H9 (cell line): ENCODE measurements at regions not wholly inside any gene's neighbourhood (a gene's known extent, or its start where the extent isn't known, plus 50 kb on each side); places are given as distances from the start of the nearest gene placed in this dataset.

Experiments used
- DNase-seq: peaks from one replicate; pipeline ENCODE4 v3.0.0-alpha.2; 2017
- H2AFZ ChIP-seq: one replicate; pipeline ENCODE4 v1.6.1; 2013; ENCODE audit warnings: mild to moderate bottlenecking, low read length, control low read depth, moderate library complexity
- H2AK5ac ChIP-seq: 2 replicates; pipeline ENCODE4 v1.6.1; 2013; ENCODE audit warnings: low read length, control low read depth, mixed read lengths; ENCODE audit not compliant: insufficient read length
- H2BK120ac ChIP-seq: one replicate; pipeline ENCODE4 v1.6.1; 2013; ENCODE audit warnings: low read depth, mild to moderate bottlenecking, low read length, control low read depth, inconsistent platforms; ENCODE audit not compliant: poor library complexity, severe bottlenecking
- H2BK12ac ChIP-seq: 2 replicates; pipeline ENCODE4 v1.6.1; 2013; ENCODE audit warnings: low read length, control low read depth, mixed read lengths, low read depth; ENCODE audit not compliant: insufficient read length
- H2BK15ac ChIP-seq: 2 replicates; pipeline ENCODE4 v1.6.1; 2013; ENCODE audit warnings: low read depth, low read length, control low read depth
- H2BK20ac ChIP-seq: one replicate; pipeline ENCODE4 v1.6.1; 2013; ENCODE audit warnings: low read depth, mild to moderate bottlenecking, low read length, control low read depth, inconsistent platforms; ENCODE audit not compliant: poor library complexity, severe bottlenecking
- H2BK5ac ChIP-seq: 2 replicates; pipeline ENCODE4 v1.6.1; 2013; ENCODE audit warnings: low read length, control low read depth, mixed read lengths; ENCODE audit not compliant: insufficient read length
- H3K14ac ChIP-seq: 2 replicates; pipeline ENCODE4 v1.6.1; 2013; ENCODE audit warnings: low read length, control low read depth; ENCODE audit not compliant: insufficient read depth
- H3K18ac ChIP-seq: 2 replicates; pipeline ENCODE4 v1.6.1; 2013; ENCODE audit warnings: low read depth, mild to moderate bottlenecking, mixed read lengths, low read length, control low read depth; ENCODE audit not compliant: insufficient read length
- H3K23ac ChIP-seq: 2 replicates; pipeline ENCODE4 v1.6.1; 2013; ENCODE audit warnings: low read length, control low read depth, mixed read lengths, low read depth; ENCODE audit not compliant: insufficient read length
- H3K23me2 ChIP-seq: 2 replicates; pipeline ENCODE4 v1.6.1; 2013; ENCODE audit warnings: low read depth, mild to moderate bottlenecking, mixed read lengths, low read length, control low read depth; ENCODE audit not compliant: insufficient read length, poor library complexity, severe bottlenecking
- H3K27ac ChIP-seq: 2 replicates; pipeline ENCODE4 v1.5.1; 2013; ENCODE audit warnings: low read length, control low read depth, mixed read lengths, low read depth; ENCODE audit not compliant: insufficient read length
- H3K27me3 ChIP-seq: 2 replicates; pipeline ENCODE4 v1.6.1; 2013; ENCODE audit warnings: low read length, control low read depth, inconsistent platforms; ENCODE audit not compliant: insufficient read depth
- H3K4ac ChIP-seq: 2 replicates; pipeline ENCODE4 v1.6.1; 2013; ENCODE audit warnings: low read depth, mild to moderate bottlenecking, control low read depth, inconsistent platforms, low read length, moderate library complexity
- H3K4me1 ChIP-seq: 2 replicates; pipeline ENCODE4 v1.6.1; 2013; ENCODE audit warnings: low read length, control low read depth, inconsistent platforms; ENCODE audit not compliant: insufficient read depth
- H3K4me2 ChIP-seq: 2 replicates; pipeline ENCODE4 v1.6.1; 2013; ENCODE audit warnings: low read length, control low read depth, mixed read lengths; ENCODE audit not compliant: insufficient read length, insufficient read depth
- H3K56ac ChIP-seq: 2 replicates; pipeline ENCODE4 v1.6.1; 2013; ENCODE audit warnings: low read depth, mild to moderate bottlenecking, mixed read lengths, low read length, control low read depth; ENCODE audit not compliant: insufficient read length
- H3K79me1 ChIP-seq: 2 replicates; pipeline ENCODE4 v1.6.1; 2013; ENCODE audit warnings: low read depth, mild to moderate bottlenecking, moderate library complexity, low read length, control low read depth, inconsistent platforms; ENCODE audit not compliant: insufficient read depth, poor library complexity, severe bottlenecking
- H3K79me2 ChIP-seq: 2 replicates; pipeline ENCODE4 v1.6.1; 2013; ENCODE audit warnings: low read length, control low read depth, inconsistent platforms; ENCODE audit not compliant: insufficient read depth
- H3K9ac ChIP-seq: 2 replicates; pipeline ENCODE4 v1.6.1; 2013; ENCODE audit warnings: low read length, control low read depth, mixed read lengths; ENCODE audit not compliant: insufficient read length; ENCODE audit errors: extremely low read depth
- H3K9me3 ChIP-seq: one replicate; pipeline ENCODE4 v1.6.1; 2013; ENCODE audit warnings: low read depth, low read length, inconsistent platforms; ENCODE audit not compliant: control insufficient read depth
- H3T11ph ChIP-seq: one replicate; pipeline ENCODE4 v1.6.1; 2013; ENCODE audit warnings: mild to moderate bottlenecking, low read length, control low read depth, inconsistent platforms
- H4K20me1 ChIP-seq: one replicate; pipeline ENCODE4 v1.6.1; 2013; ENCODE audit not compliant: control insufficient read depth, insufficient read length, insufficient read depth
- H4K5ac ChIP-seq: 2 replicates; pipeline ENCODE4 v1.6.1; 2013; ENCODE audit warnings: low read depth, mild to moderate bottlenecking, mixed read lengths, low read length, control low read depth; ENCODE audit not compliant: insufficient read length
- H4K8ac ChIP-seq: replicated peaks from 2 replicates; pipeline ENCODE4 v1.6.1; 2013; ENCODE audit warnings: low read length, control low read depth, mixed read lengths, low read depth; ENCODE audit not compliant: insufficient read length
- H4K91ac ChIP-seq: 2 replicates; pipeline ENCODE4 v1.6.1; 2013; ENCODE audit warnings: low read depth, mild to moderate bottlenecking, moderate library complexity, mixed read lengths, low read length, control low read depth; ENCODE audit not compliant: insufficient read length
- H3K27ac Mint-ChIP-seq, 3 experiments: 2 replicates in 2 of 3; 3 replicates in 1 of 3; pipeline ENCODE4 v1.8.0; 2020 to 2021; ENCODE audit warnings: mixed read lengths in 3 of 3, mild to moderate bottlenecking in 1 of 3, moderate library complexity in 1 of 3
- H3K27me3 Mint-ChIP-seq: 2 replicates; pipeline ENCODE4 v1.8.0; 2021; ENCODE audit warnings: low read depth, mild to moderate bottlenecking, moderate library complexity, mixed read lengths
- H3K36me3 Mint-ChIP-seq, 3 experiments: 2 replicates in 2 of 3; 3 replicates in 1 of 3; pipeline ENCODE4 v1.8.0; 2020 to 2021; ENCODE audit warnings: low read depth in 3 of 3, mixed read lengths in 3 of 3; ENCODE audit not compliant: insufficient read depth in 1 of 3
- H3K4me1 Mint-ChIP-seq, 2 experiments: 2 replicates each; pipeline ENCODE4 v1.8.0; 2020; ENCODE audit warnings: mixed read lengths in 2 of 2
- H3K4me3 Mint-ChIP-seq, 2 experiments: 2 replicates in 1 of 2; 3 replicates in 1 of 2; pipeline ENCODE4 v1.8.0; 2020 to 2021; ENCODE audit warnings: mild to moderate bottlenecking in 2 of 2, mixed read lengths in 2 of 2, moderate library complexity in 1 of 2
- H3K9me3 Mint-ChIP-seq, 2 experiments: 2 replicates in 1 of 2; 3 replicates in 1 of 2; pipeline ENCODE4 v1.8.0; 2020; ENCODE audit warnings: mild to moderate bottlenecking in 2 of 2, mixed read lengths in 2 of 2, moderate library complexity in 1 of 2
- CTCF ChIP-seq: fragments of 200-600 bp; sonication (generic); conservative IDR thresholded peaks from 3 replicates; pipeline ENCODE4 v1.8.0; 2021; ENCODE audit warnings: antibody characterized with exemption, mild to moderate bottlenecking
- WGBS: extraction: QIAGEN DNeasy Blood & Tissue Kit; methylation state at CpG from one replicate; pipeline ENCODE4 v1.1.7; 2013; ENCODE audit warnings: missing lambda C conversion rate, low lambda C conversion rate, mixed read lengths; ENCODE audit not compliant: insufficient read length; ENCODE audit errors: extremely low coverage; 5-methylcytosine and 5-hydroxymethylcytosine counted together

GRCh38 chr1:29945426-29945825 lies 709.1 kb downstream of the PTPRU start:
- peak overlapping the region in 1 of 3 experiments; percentile 65; a peak in 2 of 7 replicates for H3K27ac Mint-ChIP-seq
- TF ChIP-seq CTCF, result no peak
- H2AK5ac ChIP-seq, result no peak overlapping the region
- H2BK15ac ChIP-seq, result no peak overlapping the region
- no peak overlapping the region for H4K8ac ChIP-seq
- no peaks in the 10 kb centered on the region for H3K36me3 Mint-ChIP-seq
- H3K4ac ChIP-seq, result no peak overlapping the region
- H2BK20ac ChIP-seq, result no peak overlapping the region
- H3K79me1 ChIP-seq, result no peaks in the 10 kb centered on the region
- H3K23ac ChIP-seq, result no peak overlapping the region
- H3K79me2 ChIP-seq, result no peaks in the 10 kb centered on the region
- WGBS, result no CpG with 5 or more reads among the region's 10 CpGs
- H3K9ac ChIP-seq, result no peak overlapping the region
- H4K20me1 ChIP-seq, result no peaks in the 10 kb centered on the region
- no peak overlapping the region for H2BK12ac ChIP-seq
- H4K91ac ChIP-seq, result no peak overlapping the region
- H2BK5ac ChIP-seq, result no peak overlapping the region
- no peak overlapping the region for H3K14ac ChIP-seq
- H3K27me3 Mint-ChIP-seq, result peaks cover 4% of the 10 kb centered on the region
- H3K9me3 Mint-ChIP-seq, result no peaks in the 10 kb centered on the region
- H3K9me3 ChIP-seq, result no peaks in the 10 kb centered on the region
- no peak overlapping the region for H2BK120ac ChIP-seq
- no peak overlapping the region for H3K27ac ChIP-seq
- H3K4me2 ChIP-seq, result no peak overlapping the region
- H3K4me1 ChIP-seq, result peaks cover 8% of the 10 kb centered on the region; the same call in 1 of the 2 replicates
- H2AFZ ChIP-seq, result no peak overlapping the region
- H4K5ac ChIP-seq, result no peak overlapping the region
- no peak overlapping the region for H3K18ac ChIP-seq
- no peak overlapping the region for H3K56ac ChIP-seq
- DNase-seq, result no peak
- H3T11ph ChIP-seq, result no peak overlapping the region
- no peaks in the 10 kb centered on the region for H3K27me3 ChIP-seq
- peaks cover 28 to 34% of the 10 kb centered on the region in 2 experiments for H3K4me1 Mint-ChIP-seq
- no peaks in the 10 kb centered on the region for H3K23me2 ChIP-seq
- peak overlapping the region in 1 of 2 experiments; percentile 37; a peak in 1 of 5 replicates for H3K4me3 Mint-ChIP-seq
